GM18502 (cell line): ENCODE measurements at regions not wholly inside any gene's neighbourhood (a gene's known extent, or its start where the extent isn't known, plus 50 kb on each side); places are given as distances from the start of the nearest gene placed in this dataset.
"Not testable (repeated sequence)": the region's sequence is repeated elsewhere in the genome, so short reads cannot be mapped to it uniquely, and the experiment has no call there.

ENCODE experiments used
- ATAC-seq: cut with Tn5 transposase; IDR thresholded peaks from one replicate; pipeline ENCODE4 v1.9.1; 2021; ENCODE audit warnings: mild to moderate bottlenecking; ENCODE audit not compliant: unreplicated experiment, poor library complexity

GRCh38 chr21:6092401-6092800 is 4429.0 kb upstream of the TPTE start:
- ATAC-seq = not testable (repeated sequence)

GRCh38 chr21:6093419-6093818 is 4428.0 kb upstream of the TPTE start:
- not testable (repeated sequence) for ATAC-seq

DNA sequence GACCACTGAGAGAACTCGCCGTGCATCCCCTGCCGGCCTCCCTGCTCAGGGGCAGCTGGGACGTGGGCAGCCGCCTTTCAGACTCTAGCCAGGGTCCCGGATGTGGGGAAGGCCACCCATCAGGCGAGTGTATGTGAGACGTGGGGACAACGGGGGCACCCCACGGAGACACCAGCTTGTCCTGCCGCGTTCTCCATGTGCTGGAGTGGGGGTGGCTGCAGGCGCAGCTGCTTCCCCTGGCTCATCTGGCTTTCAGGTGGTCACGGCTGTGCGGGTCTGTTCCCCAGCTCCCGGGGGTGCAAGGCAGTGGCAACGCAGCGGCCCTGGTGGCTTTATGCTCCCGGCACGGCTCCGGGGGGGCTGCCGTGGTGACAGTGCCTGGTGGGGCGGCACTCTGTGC is 4427.5 kb upstream of the TPTE start:
- not testable (repeated sequence) for ATAC-seq

DNA sequence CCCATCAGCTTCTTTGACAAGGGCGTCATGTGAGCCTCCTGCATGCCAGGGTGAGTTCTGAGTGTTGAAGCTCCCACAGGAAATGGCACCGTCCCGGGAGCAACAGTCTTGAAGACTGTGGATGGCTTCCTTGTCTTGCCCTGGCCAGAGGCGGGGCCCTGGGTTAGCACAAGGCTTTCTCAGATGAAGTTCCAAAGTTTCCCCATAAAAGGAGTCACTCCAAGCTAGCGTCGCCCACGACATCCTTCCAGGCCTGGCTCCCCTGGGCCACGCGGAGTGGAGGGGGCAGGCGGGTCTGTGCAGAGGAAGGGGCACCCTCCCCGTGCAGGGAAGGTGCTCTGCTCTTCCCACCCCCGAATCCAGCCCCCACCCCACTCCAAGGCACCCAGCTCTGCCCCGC is 4426.1 kb upstream of the TPTE start:
- not testable (repeated sequence) for ATAC-seq

DNA sequence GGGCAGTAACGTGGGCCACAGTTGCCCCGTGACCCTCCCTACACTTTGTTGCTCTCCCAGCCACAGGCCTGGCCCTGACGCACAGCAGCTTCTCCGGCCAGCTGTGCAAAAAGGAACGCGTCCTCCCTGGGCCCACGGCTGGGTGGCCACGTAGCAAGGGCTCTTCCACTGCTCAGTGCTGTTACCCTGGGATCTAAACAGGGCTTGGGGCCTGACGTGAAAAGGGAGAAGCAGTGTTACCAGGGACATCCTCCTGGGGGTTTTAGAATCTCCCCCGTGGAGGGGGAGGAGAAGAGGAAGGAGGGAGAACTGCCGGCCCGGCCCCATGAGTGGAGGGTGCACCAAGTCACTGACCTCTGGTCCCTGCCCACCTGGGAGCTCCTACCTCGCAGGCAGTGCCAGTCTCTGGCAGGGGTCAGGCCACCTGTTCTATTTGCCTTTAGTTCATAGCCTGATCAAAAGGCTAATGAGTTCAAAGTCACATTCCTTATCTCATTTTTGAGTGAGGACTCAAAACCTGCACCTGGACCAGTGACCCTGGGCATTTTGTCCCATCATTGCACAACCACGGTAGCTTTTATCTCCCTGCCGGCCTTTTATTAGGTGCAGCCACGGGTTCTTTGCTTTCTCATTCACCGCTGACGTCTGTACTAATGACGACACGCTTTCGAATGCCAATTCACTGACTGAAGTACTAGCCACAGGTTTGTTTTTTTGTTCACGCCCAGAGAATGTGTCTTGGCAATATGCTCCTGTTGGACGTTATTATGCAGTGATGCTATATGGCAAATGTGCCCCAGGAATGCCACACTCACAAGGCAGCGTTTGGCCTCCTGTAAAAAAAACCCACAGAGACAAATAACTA is 4424.6 kb upstream of the TPTE start:
- not testable (repeated sequence) for ATAC-seq

- ATAC-seq = not testable (repeated sequence)
Observed at GRCh38 chr21:6097736-6098135, 4423.6 kb upstream of the TPTE start.

DNA sequence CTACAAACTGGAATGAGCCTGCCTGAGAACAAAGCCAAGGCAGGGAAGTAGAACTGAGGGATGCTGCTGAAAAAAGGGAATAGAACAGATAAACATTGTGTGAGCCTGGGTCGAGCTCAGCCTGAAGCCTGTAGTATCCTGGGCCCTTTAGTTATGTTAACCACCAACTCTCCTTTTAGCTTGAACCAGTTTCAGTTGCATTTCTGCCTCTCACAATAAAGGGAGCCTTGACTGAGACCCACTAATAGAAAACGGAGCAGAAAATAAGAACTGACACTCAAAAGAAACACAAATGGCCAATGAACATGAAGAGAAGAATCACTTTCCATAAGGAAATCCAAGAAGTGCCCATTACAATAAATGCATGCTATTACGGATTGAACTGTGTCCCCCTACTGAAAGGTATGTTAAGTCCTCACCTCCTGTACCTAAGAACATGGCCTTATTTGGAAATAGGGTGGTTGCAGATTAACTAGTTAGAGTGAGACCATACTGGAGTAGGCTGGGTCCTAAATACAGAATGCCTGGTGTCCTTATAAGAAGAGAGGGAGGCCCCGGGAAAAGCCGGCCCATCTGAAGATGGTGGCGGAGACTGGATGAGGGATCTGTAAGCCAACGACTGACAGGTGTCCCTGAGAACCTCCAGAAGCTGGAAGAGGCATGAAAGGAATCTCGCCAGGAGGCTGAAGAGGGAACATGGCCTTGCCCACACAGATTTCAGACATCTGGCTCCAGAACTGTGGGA is 4423.0 kb upstream of the TPTE start:
- ATAC-seq = not testable (repeated sequence)

- ATAC-seq = not testable (repeated sequence)
Observed at GRCh38 chr21:6101588-6101987, 4419.8 kb upstream of the TPTE start.

- not testable (repeated sequence) for ATAC-seq
Observed at GRCh38 chr21:6104546-6104945, 4416.8 kb upstream of the TPTE start.

DNA sequence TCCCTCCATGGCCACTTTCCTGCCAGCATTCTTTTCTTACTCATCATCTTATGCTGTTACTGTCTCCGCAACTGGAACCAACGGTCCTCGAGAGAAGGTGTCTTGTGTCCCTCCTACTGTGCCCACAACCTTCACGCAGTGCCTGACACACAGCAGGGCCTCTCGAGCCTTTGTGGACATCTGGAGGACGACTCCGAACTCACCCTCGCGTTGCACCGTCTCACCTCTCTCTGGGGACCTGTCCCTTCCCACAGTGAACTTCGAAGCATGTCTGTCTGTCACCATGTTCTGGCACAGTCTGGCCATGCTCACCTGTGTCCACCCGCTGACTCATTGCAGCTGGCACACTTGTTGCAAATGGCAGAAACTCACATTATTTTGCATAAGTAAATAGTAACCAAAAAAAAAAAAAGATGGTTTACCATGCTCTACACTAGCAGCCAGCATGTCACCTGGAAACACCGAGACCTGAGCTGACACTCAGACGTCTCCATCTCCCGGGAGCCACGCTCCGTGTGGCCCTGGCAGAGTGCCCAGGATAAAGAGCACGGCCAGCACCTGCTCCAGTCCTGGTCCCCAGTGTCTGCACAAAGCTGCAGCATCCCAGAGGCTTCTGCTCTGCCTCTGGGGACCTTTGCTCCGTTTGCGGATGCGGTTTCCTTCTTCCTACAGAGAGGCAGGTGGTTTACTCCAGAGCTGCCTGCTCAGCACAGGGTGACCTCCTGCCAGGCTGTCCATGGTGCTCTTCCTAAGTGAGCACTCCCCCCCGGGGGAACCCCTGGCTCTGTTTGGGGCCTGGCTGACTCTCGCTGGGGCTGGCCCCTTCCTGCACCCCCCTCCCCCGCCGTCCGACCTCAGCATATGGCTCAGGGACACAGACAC is 4414.5 kb upstream of the TPTE start:
- ATAC-seq = not testable (repeated sequence)

- ATAC-seq = not testable (repeated sequence)
Observed at GRCh38 chr21:6108894-6109293, 4412.5 kb upstream of the TPTE start.

DNA sequence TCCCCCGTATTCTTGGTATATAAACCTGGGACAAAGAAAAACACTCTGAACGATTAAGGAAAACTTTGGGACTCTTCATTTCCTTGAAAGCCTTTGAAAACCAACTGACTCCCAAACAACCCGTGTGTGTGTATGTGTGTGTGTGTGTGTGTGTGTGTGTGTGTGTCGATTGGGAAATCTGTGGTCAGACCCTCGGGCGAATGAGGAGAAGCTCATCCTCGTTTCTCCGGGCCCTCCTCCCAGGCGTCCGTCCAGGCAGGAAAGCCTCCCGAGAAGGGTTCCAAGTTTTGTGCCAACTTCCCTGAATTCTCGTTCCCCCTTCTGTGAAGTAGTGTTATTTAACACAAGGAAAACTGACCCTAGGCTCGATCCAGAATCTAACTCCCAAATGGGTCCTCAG is 4411.6 kb upstream of the TPTE start:
- ATAC-seq = not testable (repeated sequence)

GRCh38 chr21:6110716-6111343 is 4410.6 kb upstream of the TPTE start:
- peak; percentile 80 for ATAC-seq

DNA sequence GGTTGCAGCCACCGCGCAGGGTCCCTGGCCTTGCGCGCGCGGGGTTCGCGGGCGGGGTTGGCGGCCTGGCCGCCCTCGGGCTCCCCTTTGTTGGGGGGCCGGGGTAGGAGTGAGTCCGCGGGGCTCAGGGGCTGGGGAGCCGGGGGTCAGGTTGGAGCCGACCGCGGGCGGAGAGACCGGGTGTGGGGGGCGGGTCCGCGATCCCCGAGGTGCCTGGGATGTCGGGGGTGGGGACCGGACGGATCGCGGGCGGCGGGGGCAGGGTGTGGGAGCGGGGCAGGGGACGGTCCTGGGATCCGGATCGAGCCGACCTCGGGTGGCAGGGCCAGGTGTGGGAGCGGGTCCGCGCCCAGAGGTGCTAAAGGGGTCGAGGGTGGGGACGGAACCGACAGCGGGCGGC is 4410.0 kb upstream of the TPTE start:
- ATAC-seq = not testable (repeated sequence)

DNA sequence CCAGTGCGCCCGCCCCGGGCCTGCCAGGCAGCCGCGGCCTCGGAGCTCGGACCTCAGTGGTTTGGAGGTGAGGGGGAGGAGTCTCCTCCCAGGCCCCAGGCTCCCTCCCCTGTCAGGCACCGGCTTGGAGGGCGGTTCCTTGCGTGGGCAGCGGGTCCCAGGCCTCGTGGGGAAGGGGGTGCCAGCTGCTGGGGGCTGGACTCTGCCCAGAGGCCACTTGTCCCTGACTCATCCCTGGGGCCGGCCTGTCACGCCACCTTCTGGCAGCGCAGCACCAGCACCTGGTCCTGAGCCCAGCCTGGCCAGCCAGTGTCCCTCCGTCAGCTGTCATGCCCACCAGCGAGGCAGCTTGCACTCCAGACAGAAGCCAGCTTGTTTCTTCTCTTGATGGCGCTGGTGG is 4403.0 kb upstream of the TPTE start:
- not testable (repeated sequence) for ATAC-seq

DNA sequence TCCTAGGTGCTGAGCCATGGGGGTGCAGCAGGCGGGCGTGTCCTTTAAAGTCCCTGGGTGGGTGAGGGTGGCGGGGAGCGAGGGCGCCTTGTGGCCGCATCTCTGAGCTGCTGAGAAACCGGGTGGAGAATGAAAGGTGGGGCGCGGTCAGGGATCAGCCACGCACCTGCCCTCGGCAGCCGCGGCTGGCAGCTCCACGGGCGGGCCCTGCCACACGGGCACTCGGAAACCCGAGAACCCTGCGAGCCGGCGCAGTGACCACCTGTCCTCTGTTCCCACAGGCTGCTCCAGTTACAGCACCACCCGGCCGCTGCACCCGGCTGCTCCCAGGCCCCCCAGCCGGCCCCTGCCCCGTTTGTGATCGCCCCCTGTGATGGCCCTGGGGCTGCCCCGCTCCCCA is 4400.5 kb upstream of the TPTE start:
- not testable (repeated sequence) for ATAC-seq

- ATAC-seq = not testable (repeated sequence)
Observed at GRCh38 chr21:6122629-6123028, 4398.8 kb upstream of the TPTE start.

- ATAC-seq = not testable (repeated sequence)
Observed at GRCh38 chr21:6123224-6123623, 4398.2 kb upstream of the TPTE start.

DNA sequence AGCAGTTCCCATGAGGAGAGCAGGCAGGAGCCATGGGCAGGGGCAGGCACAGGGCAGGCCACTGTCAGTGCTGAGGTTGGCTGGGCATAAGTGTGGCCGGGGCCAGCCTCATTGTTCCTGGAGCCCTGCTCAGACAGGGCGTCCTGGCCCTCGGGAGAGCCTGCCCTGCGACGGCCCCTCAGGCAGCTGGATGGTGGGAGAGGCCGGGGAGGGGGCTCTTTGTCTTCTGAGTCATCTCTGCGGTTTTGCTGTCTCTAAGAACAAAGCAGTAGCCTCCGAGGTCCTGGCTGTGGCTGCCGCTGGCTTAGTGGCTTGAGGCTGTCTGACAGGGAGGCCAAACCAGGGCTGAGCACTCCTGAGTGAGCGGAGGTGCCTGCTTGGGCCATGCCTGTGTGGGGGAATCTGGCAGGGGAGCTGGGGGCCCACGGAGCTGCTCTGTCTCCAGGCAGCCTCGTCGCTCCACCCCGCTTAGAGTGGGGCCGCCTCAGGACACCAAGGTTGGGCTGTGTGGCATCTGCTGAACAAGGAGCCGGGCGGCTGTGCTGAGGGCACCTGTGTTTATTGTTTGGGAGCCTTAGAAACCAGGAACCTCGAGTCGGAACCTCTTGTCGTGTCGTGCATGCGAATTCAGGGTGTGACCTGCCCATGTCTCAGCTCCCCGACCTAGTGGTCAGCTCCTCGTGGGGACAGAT is 4395.7 kb upstream of the TPTE start:
- ATAC-seq = not testable (repeated sequence)
